ENCODE measurements at regions not wholly inside any gene's neighbourhood (a gene's known extent, or its start where the extent isn't known, plus 50 kb on each side); places are given as distances from the start of the nearest gene placed in this dataset.

DNA sequence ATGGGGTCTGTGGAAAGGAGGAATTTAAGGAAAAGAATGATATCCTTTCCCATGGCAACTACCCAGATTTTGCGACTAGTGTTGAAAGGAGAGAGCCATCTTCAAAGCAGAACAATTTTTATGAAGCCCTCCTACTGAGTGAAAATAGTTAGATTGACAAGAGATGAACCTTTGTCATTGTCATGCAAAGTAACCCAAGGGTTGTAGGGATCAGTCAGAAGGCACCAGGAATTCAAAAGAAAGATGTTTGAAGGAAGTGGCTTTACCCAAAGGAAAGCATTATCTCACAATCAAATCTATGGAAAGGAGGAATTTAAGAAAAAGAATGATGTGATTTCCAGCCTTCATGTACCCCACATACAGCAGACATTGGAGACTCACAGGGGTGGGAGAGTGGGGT, 544.4 kb downstream of the IPMK start:
- no peaks in the 10 kb centered on the region for H3K27me3 ChIP-seq (ENCODE audit: control insufficient read depth in 3 of 3, insufficient read depth in 3 of 3, low read depth in 1 of 3, low read length in 3 of 3)
- H3K36me3 ChIP-seq (replicated peaks in 1 of 2; ENCODE audit: control insufficient read depth in 2 of 2, insufficient read depth in 2 of 2, low read length in 2 of 2) = no peaks in the 10 kb centered on the region
- H3K9me3 ChIP-seq (replicated peaks in 1 of 2; ENCODE audit: control insufficient read depth in 2 of 2, insufficient read depth in 1 of 2, low read depth in 1 of 2, low read length in 2 of 2) = no peaks in the 10 kb centered on the region
- no peak for DNase-seq (ENCODE audit: low spot score)
- no peak overlapping the region for H2BK15ac ChIP-seq (ENCODE audit: low read length)
- no peak overlapping the region for H3K9ac ChIP-seq (ENCODE audit: low read depth, low read length, poor library complexity)
- no peak overlapping the region for H3K4me2 ChIP-seq (ENCODE audit: insufficient read depth, low read length, poor library complexity, severe bottlenecking)
- H2BK120ac ChIP-seq (ENCODE audit: low read depth, low read length) = no peak overlapping the region
- no peak overlapping the region for H3K27ac ChIP-seq (replicated peaks; ENCODE audit: low read length)
- no peak overlapping the region for H4K8ac ChIP-seq (ENCODE audit: low read depth, low read length)
- no peak overlapping the region for H3K14ac ChIP-seq (ENCODE audit: low read length)
- no peak overlapping the region for H3K23ac ChIP-seq (ENCODE audit: low read depth, low read length, poor library complexity)
- H2AK5ac ChIP-seq (ENCODE audit: low read depth, low read length) = no peak overlapping the region
- H3K4me3 ChIP-seq (ENCODE audit: low read length in 2 of 2) = no peak overlapping the region
- WGBS, 2 donors (ENCODE audit: extremely low coverage in 2 of 2, insufficient read length in 2 of 2, insufficient replicate concordance in 1 of 2) = no CpG with 5 or more reads among the region's 1 CpG
- H2BK5ac ChIP-seq (ENCODE audit: low read length) = no peak overlapping the region
- no peaks in the 10 kb centered on the region for H3K79me1 ChIP-seq (ENCODE audit: low read depth, low read length)
- no peaks in the 10 kb centered on the region for H3K4me1 ChIP-seq (ENCODE audit: control insufficient read depth in 2 of 2, insufficient read depth in 1 of 2, low read depth in 1 of 2, low read length in 2 of 2)
- no peak overlapping the region for H4K91ac ChIP-seq (ENCODE audit: low read depth, low read length, poor library complexity)
- H2BK12ac ChIP-seq (ENCODE audit: low read length) = no peak overlapping the region
- no peak overlapping the region for H2AFZ ChIP-seq (ENCODE audit: low read length)
- no peak overlapping the region for H3K4ac ChIP-seq (ENCODE audit: low read length)
- H3K18ac ChIP-seq (ENCODE audit: low read length) = no peak overlapping the region

DNA sequence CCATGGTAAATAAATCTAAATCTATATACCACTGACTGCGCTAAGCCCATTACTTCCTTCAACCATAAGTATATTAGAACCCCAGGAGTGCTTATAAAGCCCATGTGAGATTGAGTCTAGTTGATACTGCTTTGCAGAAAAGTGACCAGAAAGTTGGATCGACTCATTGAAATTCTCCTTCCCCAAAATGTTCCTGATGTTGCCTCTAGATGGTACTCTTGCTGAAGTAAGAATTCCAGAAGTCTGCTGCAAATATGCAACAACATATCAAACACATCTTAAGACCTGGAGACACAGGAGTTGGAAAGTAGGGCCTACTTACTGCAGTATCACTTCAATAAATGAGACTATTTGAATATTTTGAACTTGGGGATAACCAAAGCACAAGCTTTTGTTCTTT, 550.8 kb downstream of the IPMK start:
- H4K8ac ChIP-seq (ENCODE audit: low read depth, low read length) = no peak overlapping the region
- no peak overlapping the region for H3K14ac ChIP-seq (ENCODE audit: low read length)
- H3K9ac ChIP-seq (ENCODE audit: low read depth, low read length, poor library complexity) = no peak overlapping the region
- H3K18ac ChIP-seq (ENCODE audit: low read length) = no peak overlapping the region
- H3K4ac ChIP-seq (ENCODE audit: low read length) = no peak overlapping the region
- H4K91ac ChIP-seq (ENCODE audit: low read depth, low read length, poor library complexity) = no peak overlapping the region
- no peak overlapping the region for H2AFZ ChIP-seq (ENCODE audit: low read length)
- H3K4me2 ChIP-seq (ENCODE audit: insufficient read depth, low read length, poor library complexity, severe bottlenecking) = no peak overlapping the region
- no peak overlapping the region for H3K23ac ChIP-seq (ENCODE audit: low read depth, low read length, poor library complexity)
- H2BK120ac ChIP-seq (ENCODE audit: low read depth, low read length) = no peak overlapping the region
- no peak overlapping the region for H2AK5ac ChIP-seq (ENCODE audit: low read depth, low read length)
- H3K4me3 ChIP-seq (ENCODE audit: low read length in 2 of 2) = no peak overlapping the region
- no peak overlapping the region for H2BK12ac ChIP-seq (ENCODE audit: low read length)
- no CpG with 5 or more reads among the region's 2 CpGs for WGBS, 2 donors (ENCODE audit: extremely low coverage in 2 of 2, insufficient read length in 2 of 2, insufficient replicate concordance in 1 of 2)
- H2BK15ac ChIP-seq (ENCODE audit: low read length) = no peak overlapping the region
- H3K4me1 ChIP-seq (ENCODE audit: control insufficient read depth in 2 of 2, insufficient read depth in 1 of 2, low read depth in 1 of 2, low read length in 2 of 2) = no peaks in the 10 kb centered on the region
- H3K27me3 ChIP-seq (ENCODE audit: control insufficient read depth in 3 of 3, insufficient read depth in 3 of 3, low read depth in 1 of 3, low read length in 3 of 3) = no peaks in the 10 kb centered on the region
- H2BK5ac ChIP-seq (ENCODE audit: low read length) = no peak overlapping the region
- no peak for DNase-seq (ENCODE audit: low spot score)
- no peaks in the 10 kb centered on the region for H3K79me1 ChIP-seq (ENCODE audit: low read depth, low read length)
- H3K9me3 ChIP-seq (replicated peaks in 1 of 2; ENCODE audit: control insufficient read depth in 2 of 2, insufficient read depth in 1 of 2, low read depth in 1 of 2, low read length in 2 of 2) = no peaks in the 10 kb centered on the region
- H3K36me3 ChIP-seq (replicated peaks in 1 of 2; ENCODE audit: control insufficient read depth in 2 of 2, insufficient read depth in 2 of 2, low read length in 2 of 2) = no peaks in the 10 kb centered on the region
- H3K27ac ChIP-seq (replicated peaks; ENCODE audit: low read length) = no peak overlapping the region

DNA sequence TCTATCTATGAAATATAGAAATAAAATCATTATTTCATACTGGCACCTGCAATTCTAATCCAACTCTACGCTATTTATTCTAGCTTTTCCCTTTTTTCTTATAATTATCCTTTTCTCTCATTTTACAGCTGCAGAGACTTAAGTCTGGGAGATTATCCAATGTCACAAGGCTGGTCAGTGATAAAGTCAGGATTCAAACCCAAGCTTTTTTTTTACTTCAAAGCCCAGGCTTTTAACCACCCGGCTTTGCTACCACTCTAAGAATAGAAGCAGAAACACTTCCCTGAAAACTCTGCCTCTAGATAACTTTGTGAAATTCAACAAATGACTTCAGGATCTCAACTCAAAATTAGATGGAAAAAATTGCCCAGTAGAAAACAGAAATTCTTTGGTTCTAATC, 552.5 kb downstream of the IPMK start:
- Histone ChIP-seq H3K36me3 (replicated peaks in 1 of 2; ENCODE audit: control insufficient read depth in 2 of 2, insufficient read depth in 2 of 2, low read length in 2 of 2) (no peaks in the 10 kb centered on the region), H2BK120ac (ENCODE audit: low read depth, low read length) (no peak overlapping the region), H2AFZ (ENCODE audit: low read length) (no peak overlapping the region), H3K4me2 (ENCODE audit: insufficient read depth, low read length, poor library complexity, severe bottlenecking) (no peak overlapping the region), H4K8ac (ENCODE audit: low read depth, low read length) (no peak overlapping the region), H3K4me1 (ENCODE audit: control insufficient read depth in 2 of 2, insufficient read depth in 1 of 2, low read depth in 1 of 2, low read length in 2 of 2) (no peaks in the 10 kb centered on the region), H2BK15ac (ENCODE audit: low read length) (no peak overlapping the region), H3K27me3 (ENCODE audit: control insufficient read depth in 3 of 3, insufficient read depth in 3 of 3, low read depth in 1 of 3, low read length in 3 of 3) (no peaks in the 10 kb centered on the region), H2BK12ac (ENCODE audit: low read length) (no peak overlapping the region), H3K79me1 (ENCODE audit: low read depth, low read length) (no peaks in the 10 kb centered on the region), H3K9me3 (replicated peaks in 1 of 2; ENCODE audit: control insufficient read depth in 2 of 2, insufficient read depth in 1 of 2, low read depth in 1 of 2, low read length in 2 of 2) (no peaks in the 10 kb centered on the region), H2AK5ac (ENCODE audit: low read depth, low read length) (no peak overlapping the region), H3K18ac (ENCODE audit: low read length) (no peak overlapping the region), H3K27ac (replicated peaks; ENCODE audit: low read length) (no peak overlapping the region), H4K91ac (ENCODE audit: low read depth, low read length, poor library complexity) (no peak overlapping the region), H2BK5ac (ENCODE audit: low read length) (no peak overlapping the region), H3K23ac (ENCODE audit: low read depth, low read length, poor library complexity) (no peak overlapping the region), H3K14ac (ENCODE audit: low read length) (no peak overlapping the region), H3K4me3 (ENCODE audit: low read length in 2 of 2) (no peak overlapping the region), H3K4ac (ENCODE audit: low read length) (no peak overlapping the region), H3K9ac (ENCODE audit: low read depth, low read length, poor library complexity) (no peak overlapping the region)
- no CpG with 5 or more reads among the region's 2 CpGs for WGBS, 2 donors (ENCODE audit: extremely low coverage in 2 of 2, insufficient read length in 2 of 2, insufficient replicate concordance in 1 of 2)
- no peak for DNase-seq (ENCODE audit: low spot score)

DNA sequence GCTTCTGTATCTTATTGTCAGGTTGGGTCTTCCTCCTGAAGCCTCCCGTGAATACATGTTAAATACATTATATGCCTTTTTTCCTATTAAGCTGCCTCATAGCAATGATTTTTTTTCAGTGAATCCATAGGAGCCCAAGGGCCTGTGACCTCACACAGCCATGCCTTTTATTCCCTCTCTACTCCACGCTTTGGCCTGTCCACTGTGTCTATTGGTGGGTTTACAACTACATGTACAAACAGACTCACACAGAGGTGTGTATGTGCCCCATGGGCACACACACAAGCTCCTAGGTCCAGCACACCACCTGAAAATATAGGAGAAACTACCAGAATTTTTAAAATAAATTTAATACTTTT, 560.4 kb downstream of the IPMK start:
- H4K8ac ChIP-seq (ENCODE audit: low read depth, low read length) = no peak overlapping the region

More for the DNA sequence above, 560.4 kb downstream of the IPMK start:
- Histone ChIP-seq H3K18ac (ENCODE audit: low read length) (no peak overlapping the region), H3K27me3 (ENCODE audit: control insufficient read depth in 3 of 3, insufficient read depth in 3 of 3, low read depth in 1 of 3, low read length in 3 of 3) (no peaks in the 10 kb centered on the region), H3K4ac (ENCODE audit: low read length) (no peak overlapping the region), H3K23ac (ENCODE audit: low read depth, low read length, poor library complexity) (no peak overlapping the region), H3K4me3 (ENCODE audit: low read length in 2 of 2) (no peak overlapping the region), H2BK12ac (ENCODE audit: low read length) (no peak overlapping the region), H2BK5ac (ENCODE audit: low read length) (no peak overlapping the region), H3K27ac (replicated peaks; ENCODE audit: low read length) (no peak overlapping the region), H3K36me3 (replicated peaks in 1 of 2; ENCODE audit: control insufficient read depth in 2 of 2, insufficient read depth in 2 of 2, low read length in 2 of 2) (no peaks in the 10 kb centered on the region), H3K9me3 (replicated peaks in 1 of 2; ENCODE audit: control insufficient read depth in 2 of 2, insufficient read depth in 1 of 2, low read depth in 1 of 2, low read length in 2 of 2) (no peaks in the 10 kb centered on the region), H4K91ac (ENCODE audit: low read depth, low read length, poor library complexity) (no peak overlapping the region), H2AK5ac (ENCODE audit: low read depth, low read length) (no peak overlapping the region), H3K4me2 (ENCODE audit: insufficient read depth, low read length, poor library complexity, severe bottlenecking) (no peak overlapping the region), H2AFZ (ENCODE audit: low read length) (no peak overlapping the region), H3K79me1 (ENCODE audit: low read depth, low read length) (no peaks in the 10 kb centered on the region), H3K14ac (ENCODE audit: low read length) (no peak overlapping the region), H2BK120ac (ENCODE audit: low read depth, low read length) (no peak overlapping the region), H2BK15ac (ENCODE audit: low read length) (no peak overlapping the region), H3K9ac (ENCODE audit: low read depth, low read length, poor library complexity) (no peak overlapping the region), H3K4me1 (ENCODE audit: control insufficient read depth in 2 of 2, insufficient read depth in 1 of 2, low read depth in 1 of 2, low read length in 2 of 2) (no peaks in the 10 kb centered on the region)
- DNase-seq (ENCODE audit: low spot score) = no peak
- WGBS, 2 donors (ENCODE audit: extremely low coverage in 2 of 2, insufficient read length in 2 of 2, insufficient replicate concordance in 1 of 2) = no CpG with 5 or more reads among the region's 2 CpGs
